ENCODE measurements at regions not wholly inside any gene's neighbourhood (a gene's known extent, or its start where the extent isn't known, plus 50 kb on each side); places are given as distances from the start of the nearest gene placed in this dataset.

DNA sequence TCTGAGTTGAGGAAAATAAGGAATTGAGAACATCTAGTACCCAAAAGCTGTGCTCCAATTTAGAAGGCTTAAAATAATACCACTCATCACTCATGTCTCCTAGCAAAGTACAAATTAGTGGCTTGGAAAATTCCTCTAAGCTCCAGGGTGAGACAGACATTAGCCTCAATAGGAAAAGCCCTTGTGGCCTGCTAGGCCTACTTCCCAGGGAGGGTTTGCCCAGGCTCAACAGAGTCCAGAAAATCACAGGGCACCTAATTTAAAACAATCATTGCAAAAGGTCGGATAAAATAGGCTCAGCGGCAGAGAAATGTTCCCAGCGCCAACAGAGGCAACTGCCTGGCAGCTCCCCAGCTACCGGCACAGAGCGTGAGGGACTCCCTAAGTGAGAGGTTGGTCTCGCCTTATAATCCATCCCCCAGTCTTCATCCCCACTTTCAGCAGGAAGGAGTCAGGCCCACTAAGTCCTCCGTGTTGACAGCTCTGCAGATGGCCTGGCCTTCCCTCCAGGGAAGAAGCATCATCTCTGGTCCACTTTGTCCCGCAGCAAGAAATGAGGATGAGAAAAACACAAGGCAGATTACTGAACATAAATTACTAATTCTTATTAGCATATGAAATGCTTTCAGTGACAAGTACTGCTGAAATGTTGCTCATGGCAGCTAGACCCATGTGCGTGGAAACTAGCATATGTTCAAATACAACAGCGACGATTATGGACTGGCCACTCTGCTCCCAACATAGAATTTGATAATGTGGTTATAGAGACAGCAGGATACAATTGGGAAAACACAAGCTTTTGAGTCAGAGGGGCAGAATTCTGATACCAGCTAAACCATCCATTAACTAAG is 1177.7 kb upstream of the AUTS2 start:
- DNase-seq = no peak

DNA sequence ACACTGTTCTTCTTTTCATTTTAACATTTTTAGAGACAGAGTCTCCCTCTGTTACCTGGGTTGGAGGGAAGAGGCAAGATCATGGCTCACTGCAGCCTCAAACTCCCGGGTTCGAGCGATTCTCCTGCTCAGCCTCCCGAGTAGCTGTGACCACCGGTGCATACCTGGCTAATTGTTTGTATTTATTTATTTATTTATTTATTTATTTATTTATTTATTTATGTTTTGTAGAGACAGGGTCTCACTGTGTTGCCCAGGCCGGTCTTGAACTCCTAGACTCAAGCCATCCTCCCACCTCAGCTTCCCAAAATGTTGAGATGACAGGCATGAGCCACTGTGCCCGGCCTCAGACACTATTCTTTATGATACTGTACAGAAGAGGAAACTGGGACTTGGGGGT is 1176.6 kb upstream of the AUTS2 start:
- no peak for DNase-seq

DNA sequence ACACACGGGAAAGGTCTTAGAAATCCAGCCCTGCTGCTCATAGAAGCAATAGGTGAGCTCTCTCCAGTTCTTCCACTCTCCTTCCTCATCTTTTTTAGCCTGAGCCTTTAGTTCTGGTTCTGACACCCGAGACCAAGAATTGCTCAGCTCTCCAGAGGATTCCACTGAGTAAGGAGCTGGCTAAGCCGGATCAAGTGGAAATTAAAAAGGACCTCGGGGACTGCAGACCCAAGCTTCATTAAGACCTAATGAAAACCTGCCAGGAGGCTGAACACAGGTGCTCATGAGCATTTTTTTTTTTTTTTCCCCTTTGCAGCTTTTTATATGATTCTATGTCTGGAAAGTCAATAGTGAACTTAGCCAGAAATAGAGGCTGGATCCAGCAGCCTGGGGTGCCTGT is 1176.0 kb upstream of the AUTS2 start:
- no peak for DNase-seq

DNA sequence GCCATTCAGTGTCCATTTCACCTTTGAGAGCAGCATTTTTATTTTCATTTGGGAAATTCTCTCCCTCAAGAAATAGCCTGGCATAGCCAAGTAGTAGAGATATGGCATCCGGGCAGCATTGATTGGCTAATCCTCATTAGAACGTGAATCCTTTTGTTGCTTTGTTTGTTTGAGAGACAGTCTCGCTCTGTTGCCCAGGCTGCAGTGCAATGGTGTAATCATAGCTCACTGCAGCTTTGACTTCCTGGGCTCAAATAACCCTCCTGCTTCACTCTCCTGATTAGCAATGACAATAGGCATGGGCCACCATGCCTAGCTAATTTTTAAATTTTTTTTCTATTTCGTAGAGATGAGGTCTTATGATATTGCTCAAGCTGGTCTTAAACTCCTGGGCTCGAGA is 1174.9 kb upstream of the AUTS2 start:
- DNase-seq = no peak

DNA sequence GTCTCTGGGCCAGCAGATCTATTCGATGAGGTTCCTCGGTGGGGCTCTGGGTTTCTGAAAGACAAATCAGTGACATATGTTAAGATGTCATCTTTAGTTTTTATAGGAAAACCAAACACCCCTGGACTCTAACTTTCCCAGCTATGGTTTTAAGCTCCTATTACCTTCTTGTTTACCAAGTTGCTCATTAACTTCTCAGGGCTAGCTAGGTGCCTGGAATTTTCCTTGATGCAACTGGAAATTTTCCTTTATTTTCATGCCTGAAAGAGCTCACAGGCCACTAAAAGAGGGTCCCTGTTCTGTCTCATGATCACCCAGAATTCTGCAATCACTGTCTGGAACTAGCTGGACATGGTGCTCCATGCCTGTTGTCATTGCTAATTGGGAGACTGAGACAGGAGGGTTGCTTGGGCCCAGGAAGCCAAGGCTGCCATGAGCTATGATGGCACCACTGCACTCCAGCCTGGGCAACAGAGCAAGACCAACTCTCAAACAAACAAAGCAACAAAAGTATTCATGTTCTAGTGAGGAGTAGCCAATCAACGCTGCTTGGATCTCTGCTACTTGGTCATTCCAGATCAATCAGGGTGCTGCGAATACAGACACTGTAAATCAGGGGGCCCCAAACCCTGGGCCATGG is 1173.5 kb upstream of the AUTS2 start:
- no peak for DNase-seq

DNA sequence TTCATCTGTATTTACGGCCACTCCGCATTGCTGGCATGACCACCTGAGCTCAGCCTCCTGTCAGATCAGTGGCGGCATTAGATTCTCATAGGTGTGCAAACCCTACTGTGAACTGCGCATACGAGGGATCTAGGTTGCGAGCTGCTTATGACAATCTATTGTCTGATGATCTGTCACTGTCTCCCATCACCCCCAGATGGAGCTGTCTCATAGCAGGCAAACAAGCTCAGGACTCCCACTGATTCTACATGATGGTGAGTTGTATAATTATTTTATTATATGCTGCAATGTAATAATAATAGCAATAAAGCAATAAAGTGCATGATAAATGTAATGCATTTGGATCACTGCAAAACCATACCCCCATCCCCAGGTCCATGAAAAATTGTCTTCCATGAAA is 1172.9 kb upstream of the AUTS2 start:
- no peak for DNase-seq

DNA sequence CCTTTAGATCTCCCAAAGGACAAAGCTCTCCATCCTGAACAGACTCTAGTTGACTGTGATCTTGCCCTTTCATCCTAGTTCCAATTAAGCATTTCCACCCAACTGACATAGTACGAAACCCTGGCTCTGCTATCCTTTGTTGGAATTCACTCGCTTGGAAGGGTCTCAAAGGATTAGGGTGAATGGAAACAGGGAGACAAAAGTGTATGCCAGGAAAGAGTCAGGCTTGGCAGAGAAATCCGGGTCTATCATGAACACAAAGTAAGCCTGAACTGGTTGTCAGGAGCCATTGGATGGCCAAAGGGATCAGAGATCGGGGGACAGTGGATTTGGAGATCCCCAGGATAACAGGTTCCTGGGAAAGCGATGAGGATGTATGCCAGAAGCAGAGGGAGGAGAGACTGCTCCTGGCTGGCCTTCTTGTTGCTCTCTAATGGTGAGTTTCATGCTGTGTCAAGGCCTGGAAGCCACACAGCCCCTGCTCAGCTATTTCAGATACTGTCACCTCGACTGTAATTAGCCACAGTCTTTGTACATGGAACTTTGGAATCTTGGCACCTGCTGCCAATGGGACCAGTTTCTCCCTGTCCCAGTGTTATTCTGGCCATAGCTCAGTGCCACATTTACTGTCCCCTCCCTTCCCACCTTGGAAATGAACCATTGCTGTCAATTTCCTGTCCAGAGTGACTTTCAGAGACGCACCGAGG is 1168.7 kb upstream of the AUTS2 start:
- no peak for DNase-seq

DNA sequence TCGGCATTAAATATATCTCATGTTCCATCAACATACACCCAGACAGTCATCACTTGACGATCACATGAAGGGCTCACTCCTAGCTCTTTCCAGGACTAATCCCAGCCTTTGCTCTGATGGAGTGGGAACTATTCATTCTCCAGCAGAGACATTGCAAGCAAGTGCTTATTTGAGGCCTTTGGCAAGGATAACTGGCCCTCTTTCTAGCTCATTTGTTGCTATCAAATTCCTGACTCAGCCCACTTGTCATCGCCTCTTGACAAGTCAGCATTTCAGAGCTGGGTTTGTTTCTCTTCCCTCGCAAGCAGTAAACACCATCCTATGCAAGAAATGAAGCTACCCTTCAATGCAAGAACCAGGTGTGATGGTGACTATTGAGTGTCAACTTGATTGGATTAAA is 1165.7 kb upstream of the AUTS2 start:
- DNase-seq = no peak

DNA sequence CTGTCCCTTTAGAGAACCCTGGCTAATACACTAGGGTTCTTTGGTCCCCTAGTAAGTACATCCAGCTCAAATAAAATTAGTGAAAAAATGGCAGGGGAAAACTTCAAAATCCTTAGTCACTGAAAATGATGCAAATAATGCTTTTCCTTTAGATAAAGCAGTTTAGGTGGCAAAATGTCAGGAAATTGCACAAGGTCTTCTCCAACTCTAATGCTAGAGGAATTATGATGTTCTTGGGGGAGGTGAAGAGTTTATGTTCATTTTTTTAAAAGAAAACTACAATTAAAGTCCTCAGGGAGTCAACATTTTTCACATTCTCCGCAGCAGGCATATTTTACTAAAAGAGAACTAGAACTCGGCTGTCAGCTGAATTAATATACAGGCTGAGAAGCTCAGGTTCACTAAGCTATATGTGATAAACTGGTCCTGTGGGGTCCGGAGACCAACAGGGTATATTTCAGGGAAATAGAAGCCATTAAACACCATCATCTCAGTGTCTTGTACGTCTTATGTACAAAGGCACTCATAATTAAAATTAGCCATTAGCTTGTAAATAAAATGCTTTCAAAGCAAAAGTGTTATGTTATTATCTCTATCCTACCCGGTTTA is 1164.7 kb upstream of the AUTS2 start:
- no peak for DNase-seq

DNA sequence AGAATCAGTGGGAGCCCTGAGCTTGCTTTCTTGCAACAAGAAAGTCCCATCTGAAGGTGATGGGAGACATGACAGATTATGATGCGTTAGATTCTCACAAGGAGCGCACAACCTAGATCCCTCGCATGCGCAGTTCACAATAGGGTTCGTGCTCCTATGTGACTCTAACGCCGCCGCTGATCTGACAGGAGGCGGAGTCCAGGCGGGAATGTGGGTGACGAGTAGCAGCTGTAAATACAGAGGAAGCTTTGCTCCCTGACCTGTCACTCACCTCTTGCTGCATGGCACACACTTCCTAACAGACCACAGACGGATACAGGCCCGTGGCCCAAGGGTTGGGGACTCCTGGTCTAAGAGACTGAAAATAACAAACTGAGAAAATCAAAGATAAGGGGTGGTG is 1163.4 kb upstream of the AUTS2 start:
- DNase-seq = no peak

DNA sequence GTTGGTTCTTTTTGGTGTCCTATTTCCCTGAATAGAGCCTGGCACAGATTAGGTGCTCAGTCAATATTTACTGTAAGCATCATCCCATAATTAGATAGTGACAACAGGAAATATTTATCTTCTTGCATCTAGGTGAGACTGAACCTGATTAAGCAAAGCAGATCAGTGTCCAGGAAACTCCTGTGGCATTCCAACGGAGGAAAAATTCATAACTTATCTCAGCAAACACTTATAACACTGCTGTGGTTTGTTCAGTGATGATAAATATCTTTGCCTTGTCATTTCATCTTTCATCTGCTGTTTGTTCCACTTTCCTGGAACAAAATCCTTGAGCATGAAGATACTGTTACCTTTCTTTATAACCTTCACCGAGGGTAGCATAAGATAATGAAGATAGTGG is 1160.3 kb upstream of the AUTS2 start:
- no peak for DNase-seq

DNA sequence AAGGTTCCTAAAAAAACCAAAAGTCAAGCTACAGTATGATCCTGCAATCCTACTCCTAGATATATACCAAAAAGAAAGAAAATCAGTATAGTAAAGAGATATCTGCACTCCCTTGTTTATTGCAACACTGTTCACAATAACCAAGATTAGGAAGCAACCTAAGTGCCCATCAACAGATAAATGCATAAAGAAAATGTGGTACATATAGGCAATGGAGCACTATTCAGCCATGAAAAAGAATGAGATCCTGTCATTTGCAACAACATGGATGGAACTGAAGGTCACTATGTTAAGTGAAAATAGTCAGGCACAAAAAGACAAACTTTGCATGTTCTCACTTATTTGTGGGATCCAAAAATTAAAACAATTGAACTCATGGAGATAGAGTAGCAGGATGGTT is 1159.5 kb upstream of the AUTS2 start:
- no peak for DNase-seq

DNA sequence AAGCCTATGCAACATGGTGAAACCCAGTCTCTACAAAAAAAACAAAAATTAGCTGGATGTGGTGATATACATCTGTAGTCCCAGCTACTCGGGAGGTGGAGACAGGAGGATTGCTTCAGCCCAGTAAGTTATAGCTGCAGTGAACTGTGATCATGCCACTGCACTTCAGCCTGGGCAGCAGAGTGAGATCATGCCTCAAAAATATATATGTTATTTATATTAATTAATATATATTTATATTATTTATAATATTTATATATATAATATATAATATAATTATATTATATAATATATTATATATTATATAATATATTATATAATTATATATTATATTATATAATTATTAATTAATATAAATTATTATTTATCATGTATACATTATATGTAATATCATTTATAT is 1158.4 kb upstream of the AUTS2 start:
- no peak for DNase-seq

DNA sequence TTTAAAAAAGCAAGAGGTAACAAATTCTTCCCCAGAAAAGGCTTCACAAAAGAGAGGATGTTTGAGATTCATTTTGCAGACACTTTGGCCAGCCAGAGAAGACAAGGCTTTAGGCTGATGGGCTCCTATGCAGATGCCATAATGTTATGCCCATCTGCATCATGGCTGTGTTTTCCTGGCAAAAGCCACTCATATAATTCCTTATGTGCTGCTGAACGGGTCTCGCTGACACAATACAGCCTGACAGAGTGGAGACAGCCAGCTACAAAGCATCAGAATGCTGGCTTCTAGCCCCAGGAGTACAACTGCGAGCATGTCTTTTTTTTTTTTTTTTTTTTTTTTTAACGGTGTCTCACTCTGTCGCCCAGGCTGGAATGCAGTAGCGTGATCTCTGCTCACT is 1157.4 kb upstream of the AUTS2 start:
- no peak for DNase-seq

DNA sequence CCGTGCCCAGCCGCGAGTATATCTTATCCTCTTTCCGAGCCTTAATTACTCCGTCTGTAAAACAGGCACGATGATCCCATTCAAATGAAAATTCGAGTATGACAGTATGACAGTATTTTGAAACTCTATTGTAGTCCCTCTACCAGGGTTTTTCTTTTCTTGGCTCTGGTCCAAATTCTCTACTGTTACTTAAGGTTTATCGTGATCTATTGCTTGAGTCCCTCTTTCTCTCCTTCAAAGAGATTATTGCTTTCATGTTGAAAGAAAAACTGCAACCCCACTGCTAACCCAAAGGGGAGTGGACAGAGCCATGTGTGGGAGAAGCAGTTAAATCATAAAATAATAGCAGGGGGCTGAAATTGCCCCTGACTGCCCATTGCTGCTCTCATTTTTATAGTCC is 1156.6 kb upstream of the AUTS2 start:
- no peak for DNase-seq

DNA sequence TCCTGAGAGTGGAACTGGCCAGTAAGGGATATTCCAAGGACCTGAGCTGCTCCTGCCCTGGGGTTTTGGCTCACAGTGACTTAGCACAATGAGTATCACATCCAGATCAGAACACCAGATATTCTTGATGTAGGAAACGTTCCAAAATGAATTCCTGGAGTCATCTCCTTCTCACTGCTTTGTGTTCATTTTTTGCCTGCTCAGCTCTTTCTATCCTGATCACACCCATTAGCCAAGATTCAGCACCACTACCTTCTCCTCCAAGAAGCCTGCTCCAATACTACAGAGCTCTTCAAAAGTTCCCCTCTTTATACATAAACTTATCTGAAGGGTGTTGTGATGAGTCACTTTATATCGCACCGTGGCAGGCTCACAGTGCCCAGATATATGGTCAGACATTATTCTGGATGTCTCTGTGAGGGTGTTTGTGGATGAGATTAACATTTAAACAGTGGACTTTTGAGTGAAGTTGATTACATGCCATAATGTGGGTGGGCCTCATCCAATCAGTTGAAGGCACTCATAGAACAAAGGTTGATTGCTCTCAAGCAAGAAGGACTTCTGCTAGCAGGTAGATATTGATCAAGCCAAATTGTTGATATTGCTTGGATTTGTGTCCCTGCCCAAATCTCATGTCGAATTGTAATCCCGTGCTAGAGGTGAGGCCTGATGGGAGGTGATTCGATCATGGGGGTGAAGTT is 1155.2 kb upstream of the AUTS2 start:
- DNase-seq = no peak

DNA sequence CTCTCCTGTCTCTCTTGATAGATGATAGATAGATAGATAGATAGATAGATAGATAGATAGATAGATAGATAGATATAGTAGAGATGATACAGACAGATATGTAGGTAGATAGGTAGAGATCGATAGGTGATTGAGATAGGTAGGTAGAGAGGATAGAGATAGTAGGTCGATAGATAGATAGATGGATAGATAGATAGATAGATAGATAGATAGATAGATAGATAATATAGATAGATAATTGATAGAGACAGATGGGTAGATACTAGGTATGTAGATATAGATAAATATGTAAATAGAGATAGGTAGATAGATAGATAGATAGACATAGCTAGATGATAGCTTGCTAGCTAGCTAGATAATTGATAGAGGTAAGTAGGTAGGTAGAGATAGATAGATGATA is 1154.2 kb upstream of the AUTS2 start:
- DNase-seq = no peak

DNA sequence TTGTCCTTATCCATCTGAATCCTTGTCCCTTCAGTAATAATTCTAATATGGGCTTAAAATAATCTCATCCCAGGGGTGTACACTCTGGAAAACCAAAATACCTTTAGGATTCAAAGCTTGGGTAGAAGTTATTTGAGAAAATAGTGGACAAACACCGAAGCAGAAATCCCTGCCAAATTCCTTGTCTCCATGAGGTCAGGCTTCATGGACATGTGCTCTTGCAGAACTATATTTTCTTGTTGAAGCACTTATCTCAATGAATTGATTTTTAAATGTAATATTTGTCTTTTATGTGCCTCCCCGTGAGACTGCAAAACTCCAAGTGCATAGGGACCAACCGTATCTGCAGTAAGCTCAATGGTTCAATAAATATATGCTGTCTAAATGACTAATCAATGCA is 1153.3 kb upstream of the AUTS2 start:
- DNase-seq = no peak

DNA sequence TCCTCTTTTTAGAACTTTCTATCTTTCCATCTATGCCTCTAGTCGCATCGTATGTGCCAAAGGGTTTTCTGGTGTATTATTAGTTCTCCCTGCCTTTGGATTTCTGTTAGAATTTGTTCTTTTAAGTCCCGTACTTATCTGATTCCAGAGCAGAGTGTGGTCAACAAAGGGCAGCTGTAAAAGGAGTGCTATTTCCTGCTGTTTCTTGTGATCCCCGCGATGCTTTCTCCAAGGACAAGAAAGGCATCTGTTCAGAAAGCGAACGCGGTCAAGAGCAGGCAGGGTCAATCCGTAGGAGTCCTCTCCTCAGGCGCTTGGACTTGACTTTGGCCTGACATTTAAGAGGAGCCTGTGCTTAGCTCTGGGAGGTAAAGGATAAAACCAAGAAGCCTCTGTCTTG is 1152.1 kb upstream of the AUTS2 start:
- no peak for DNase-seq

DNA sequence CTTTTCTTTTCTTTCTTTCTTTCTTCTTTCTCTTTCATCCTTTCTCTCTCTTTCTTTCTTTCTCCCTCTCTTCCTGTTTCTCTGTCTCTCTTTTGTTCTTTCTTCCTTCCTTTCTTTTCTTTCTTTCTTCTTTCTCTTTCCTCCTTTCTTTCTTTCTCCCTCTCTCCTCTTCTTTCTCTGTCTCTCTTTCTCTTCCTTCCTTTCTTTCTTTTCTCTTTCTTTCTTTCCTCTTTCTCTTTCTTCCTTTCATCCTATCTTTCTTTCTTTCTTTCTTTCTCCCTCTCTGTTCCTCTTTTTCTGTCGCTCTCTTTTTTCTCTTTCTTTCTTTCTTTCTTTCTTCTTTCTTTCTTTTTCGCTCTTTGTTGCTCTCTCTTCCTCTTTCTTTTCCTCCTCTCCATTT is 1149.2 kb upstream of the AUTS2 start:
- DNase-seq = no peak

DNA sequence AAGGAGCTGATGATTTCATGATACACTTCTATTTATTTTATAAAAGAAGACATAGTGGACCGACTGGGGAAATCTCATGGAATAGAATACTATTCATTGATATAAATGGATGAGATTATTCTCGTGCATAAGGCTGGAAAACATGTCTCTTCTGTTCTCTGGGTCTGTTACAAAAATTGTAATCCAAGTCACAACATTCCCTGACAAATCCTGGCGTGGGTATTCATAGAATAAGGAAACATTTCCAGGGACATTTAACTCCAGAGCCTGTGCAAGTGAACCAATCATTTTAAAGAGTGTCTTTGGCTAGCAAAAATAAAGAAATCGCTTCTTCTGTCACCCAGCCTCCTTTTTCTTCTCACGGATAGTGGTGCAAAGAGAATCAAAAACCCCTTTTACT is 1148.5 kb upstream of the AUTS2 start:
- DNase-seq = no peak

DNA sequence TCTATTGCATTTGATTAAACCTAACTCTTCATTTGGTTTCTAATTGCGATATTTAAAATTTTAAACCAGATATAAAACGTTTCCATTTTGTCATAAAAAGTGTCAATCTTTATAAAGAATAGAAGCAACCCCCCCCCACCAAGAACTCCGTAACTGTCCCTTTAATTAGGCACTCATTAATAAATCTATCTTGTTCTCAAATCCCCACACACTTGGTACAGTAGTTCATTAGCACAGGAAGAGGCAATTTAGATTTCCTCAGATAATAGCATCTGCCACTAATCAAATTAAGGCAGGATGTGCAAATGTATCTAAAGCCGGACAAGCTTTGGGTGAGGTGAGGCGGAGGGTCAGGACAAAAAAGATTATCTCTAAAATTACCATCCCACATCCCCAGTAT is 1143.3 kb upstream of the AUTS2 start:
- DNase-seq = no peak

DNA sequence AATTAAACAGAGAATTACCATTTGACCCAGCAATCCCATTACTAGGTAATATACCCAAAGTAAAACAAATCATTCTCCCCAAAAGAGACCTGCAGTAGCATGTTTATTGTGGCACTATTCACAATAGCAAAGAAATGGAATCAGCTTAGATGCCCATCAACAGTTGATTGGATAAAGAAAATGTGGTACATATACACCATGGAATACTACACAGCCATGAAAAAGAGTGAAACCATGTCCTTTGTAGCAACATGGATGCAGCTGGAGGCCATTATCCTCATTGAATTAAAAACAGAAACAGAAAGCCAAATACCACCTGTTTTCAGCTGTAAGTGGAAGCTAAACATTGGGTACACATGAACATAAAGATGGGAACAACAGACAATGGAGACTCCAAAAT is 1141.8 kb upstream of the AUTS2 start:
- DNase-seq = no peak
